Activated T-cell treated with anti-CD3 and anti-CD28 coated beads for 1 hour (primary cell): ENCODE measurements at regions not wholly inside any gene's neighbourhood (a gene's known extent, or its start where the extent isn't known, plus 50 kb on each side); places are given as distances from the start of the nearest gene placed in this dataset.
"Not testable (repeated sequence)": the region's sequence is repeated elsewhere in the genome, so short reads cannot be mapped to it uniquely, and the experiment has no call there.

Source experiments
- DNase-seq: peaks from one replicate; pipeline ENCODE4 v3.0.0-alpha.2; 2020; ENCODE audit warnings: low read depth

DNA sequence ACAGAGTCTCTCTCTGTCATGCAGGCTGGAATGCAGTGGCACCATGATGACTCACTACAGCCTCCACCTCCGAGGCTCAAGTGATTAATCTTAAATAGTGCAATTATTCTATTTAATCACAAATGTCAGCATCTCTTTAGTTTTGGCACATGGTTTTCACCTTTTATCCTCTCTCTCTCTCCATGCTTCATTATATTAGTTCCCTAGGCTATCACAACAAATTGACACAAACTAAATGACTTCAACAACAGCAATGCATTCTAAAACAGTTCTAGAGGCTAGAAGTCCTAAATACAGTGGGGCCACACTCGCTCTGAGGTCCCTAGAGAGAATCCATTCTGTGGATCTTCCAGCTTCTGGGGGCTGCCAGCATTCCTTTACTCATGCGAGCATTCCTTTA, 178.2 kb upstream of the ZNG1F start:
- not testable (repeated sequence) for DNase-seq

GRCh38 chr9:41361790-41362189, 172.7 kb upstream of the ZNG1F start:
- not testable (repeated sequence) for DNase-seq

- DNase-seq, result not testable (repeated sequence)
These were observed 170.0 kb upstream of the ZNG1F start for GRCh38 chr9:41359116-41359515.

DNA sequence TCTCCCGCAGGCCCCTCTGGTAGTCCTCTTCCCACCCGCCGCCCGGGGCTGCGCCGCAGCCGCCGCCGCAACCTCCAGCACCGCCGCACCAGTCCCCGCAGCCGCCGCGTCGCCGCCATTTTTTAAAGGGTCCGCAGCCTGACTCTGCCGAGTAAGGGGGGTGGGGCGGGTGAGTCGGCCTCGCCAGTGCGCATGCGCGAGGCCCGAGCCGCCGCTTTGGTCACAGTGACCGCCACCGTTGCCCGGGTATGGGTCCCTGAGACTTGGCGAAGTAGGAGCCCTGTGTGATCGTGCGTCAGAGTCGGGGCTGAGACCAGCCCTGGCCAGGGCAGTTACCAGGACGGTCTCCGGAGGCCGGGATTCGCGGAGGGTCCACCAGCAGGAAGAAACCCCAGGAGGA, 169.6 kb upstream of the ZNG1F start:
- peak; percentile 76 for DNase-seq

GRCh38 chr9:41357918-41358404, 168.8 kb upstream of the ZNG1F start:
- DNase-seq, result not testable (repeated sequence)

GRCh38 chr9:41357350-41357748, 168.2 kb upstream of the ZNG1F start:
- not testable (repeated sequence) for DNase-seq

DNA sequence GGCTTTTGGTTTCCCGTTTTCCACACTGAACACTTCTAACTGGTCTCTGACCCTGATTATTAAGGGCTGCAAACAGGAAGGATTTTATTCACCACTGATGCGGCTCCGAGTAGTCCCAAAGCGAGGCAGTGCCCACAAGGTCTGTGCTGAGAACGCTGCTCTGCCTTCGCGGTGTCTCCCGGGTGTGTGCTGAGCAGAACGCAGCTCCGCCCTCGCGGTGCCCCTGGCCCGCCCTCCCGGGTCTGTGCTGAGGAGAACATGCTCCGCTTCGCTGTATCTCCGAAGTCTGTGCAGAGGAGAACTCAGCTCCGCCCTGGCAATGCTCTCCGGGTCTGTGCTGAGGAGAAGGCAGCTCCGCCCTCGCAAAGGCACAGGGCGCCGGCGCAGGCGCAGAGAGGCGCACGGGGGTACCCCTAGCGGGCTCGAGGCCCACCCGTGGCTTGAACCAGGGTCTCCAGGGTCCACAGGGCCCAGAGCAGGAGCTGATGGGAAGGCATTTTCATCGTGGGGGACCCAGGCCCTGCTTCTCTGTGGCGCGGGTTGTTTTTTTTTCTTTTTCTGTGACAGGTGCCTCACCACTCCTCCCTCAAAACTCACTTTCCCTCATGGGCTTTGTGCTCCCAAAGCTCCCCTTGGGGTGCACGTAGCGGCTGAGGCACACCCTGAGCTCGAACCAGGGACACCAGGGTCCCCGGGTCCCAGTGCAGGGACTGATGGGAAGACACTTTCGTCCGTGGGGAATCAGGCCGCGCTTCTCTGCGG, 167.7 kb upstream of the ZNG1F start:
- peak; percentile 76 for DNase-seq

DNA sequence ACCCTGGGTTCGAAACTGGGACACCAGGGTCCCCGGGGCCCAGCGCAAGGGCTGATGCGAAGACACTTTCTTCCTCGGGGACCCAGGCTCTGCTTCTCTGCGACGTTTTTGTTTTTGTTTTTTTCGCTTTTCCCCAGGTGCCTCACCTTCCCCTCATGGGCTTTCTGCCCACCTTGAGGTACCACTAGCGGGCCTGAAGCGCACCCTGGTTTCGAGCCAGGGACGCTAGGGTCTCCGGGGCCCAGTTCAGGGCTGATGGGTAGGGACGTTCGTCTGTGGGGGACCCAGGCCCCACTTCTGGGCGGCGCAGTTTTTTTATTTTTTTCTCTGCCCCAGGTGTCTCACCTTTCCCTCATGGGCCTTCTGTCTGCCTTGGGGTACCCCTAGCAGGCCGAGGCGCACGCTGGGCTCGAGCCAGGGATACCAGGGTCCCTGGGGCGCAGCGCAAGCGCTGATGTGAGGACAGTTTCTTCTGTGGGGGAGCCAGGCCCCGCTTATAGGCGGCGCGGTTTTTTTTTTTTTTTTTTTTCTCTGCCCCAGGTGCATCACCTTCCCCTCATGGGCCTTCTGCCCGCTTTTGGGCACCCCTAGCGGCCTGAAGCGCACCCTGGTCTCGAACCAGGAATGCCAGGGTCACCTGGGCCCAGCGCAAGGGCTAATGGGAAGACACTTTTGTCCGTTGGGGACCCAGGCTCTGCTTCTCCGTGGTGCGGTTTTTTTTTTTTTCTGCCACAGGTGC, 166.8 kb upstream of the ZNG1F start:
- not testable (repeated sequence) for DNase-seq

DNA sequence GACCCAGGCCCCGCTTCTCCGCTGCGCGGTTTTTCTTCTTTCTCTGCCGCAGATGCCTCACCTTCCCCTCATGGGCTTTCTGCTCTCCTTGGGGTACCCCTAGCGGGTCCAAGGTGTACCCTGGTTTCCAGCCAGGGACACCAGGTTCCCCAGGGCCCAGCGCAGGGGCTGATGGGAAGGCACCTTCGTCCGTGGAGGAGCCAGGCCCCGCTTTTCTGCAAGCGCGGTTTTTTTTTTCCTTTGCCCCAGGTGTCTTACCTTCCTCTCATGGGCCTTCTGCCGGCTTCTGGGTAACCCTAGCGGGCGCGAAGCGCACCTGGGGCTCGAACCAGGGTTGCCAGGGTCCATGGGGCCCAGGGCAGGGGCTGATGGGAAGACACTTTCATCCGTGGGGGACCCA, 165.9 kb upstream of the ZNG1F start:
- DNase-seq, result not testable (repeated sequence)

GRCh38 chr9:41354060-41354934, 165.2 kb upstream of the ZNG1F start:
- not testable (repeated sequence) for DNase-seq

- not testable (repeated sequence) for DNase-seq
These were observed 163.9 kb upstream of the ZNG1F start for GRCh38 chr9:41353026-41353425.

DNA sequence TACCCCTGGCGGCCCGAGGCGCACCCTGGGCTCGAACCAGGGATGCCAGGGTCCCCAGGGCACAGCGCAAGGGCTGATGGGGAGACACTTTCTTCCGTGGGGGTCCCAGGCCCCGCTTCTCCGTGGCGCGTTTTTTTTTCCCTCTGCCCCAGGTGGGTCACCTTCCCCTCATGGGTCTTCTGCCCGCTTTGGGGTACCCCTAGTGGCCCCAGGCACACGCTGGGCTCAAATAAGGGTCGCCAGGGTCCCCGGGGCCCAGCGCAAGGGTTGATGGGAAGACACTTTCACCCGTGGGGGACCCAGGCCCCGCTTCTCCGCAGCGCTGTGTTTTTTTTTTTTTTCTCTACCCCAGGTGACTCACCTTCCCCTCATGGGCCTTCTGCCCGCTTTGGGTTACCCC, 163.3 kb upstream of the ZNG1F start:
- not testable (repeated sequence) for DNase-seq

- not testable (repeated sequence) for DNase-seq
These were observed 158.8 kb upstream of the ZNG1F start for GRCh38 chr9:41347893-41348292.

DNA sequence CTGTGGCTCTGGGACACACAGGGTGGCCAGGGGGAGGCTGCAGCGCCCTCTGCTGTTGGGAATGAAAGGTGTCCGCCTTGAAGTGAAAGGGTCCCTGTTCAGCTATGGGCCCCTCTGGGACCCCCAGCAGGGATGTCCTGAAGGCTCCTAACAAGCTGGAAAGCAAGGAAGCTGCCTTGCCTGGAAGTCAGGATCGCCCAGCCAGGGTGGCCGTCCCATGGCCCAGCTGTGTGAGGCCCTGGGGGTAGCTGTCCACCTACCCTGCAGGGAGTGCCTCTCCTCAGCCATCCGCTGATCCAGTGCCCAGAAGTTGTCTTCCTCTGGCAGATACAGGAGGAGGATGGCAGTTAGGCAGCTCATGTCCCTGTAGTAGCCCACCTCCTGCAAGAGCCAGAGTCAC, 143.4 kb upstream of the ZNG1F start:
- not testable (repeated sequence) for DNase-seq

GRCh38 chr9:41321277-41321676, 132.2 kb upstream of the ZNG1F start:
- DNase-seq, result not testable (repeated sequence)

GRCh38 chr9:41308953-41309352, 119.8 kb upstream of the ZNG1F start:
- not testable (repeated sequence) for DNase-seq

DNA sequence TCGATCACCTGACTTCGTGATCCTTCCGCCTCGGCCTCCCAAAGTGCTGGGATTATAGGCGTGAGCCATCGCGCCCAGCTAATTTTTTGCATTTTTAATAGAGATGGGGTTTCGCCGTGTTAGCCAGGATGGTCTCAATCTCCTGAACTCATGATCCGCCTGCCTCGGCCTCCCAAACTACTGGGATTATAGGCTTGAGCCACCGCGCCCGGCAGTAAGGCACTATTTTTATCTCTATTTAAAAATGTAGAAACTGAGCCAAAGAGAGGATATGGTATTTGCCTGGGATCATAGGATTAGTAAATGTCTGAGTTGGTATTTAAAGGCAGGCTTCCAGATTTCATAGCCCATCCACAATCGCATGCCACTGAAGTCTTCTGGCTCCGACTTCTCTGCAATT, 96.6 kb upstream of the ZNG1F start:
- DNase-seq, result not testable (repeated sequence)

GRCh38 chr9:41280299-41281238, 91.5 kb upstream of the ZNG1F start:
- not testable (repeated sequence) for DNase-seq

DNA sequence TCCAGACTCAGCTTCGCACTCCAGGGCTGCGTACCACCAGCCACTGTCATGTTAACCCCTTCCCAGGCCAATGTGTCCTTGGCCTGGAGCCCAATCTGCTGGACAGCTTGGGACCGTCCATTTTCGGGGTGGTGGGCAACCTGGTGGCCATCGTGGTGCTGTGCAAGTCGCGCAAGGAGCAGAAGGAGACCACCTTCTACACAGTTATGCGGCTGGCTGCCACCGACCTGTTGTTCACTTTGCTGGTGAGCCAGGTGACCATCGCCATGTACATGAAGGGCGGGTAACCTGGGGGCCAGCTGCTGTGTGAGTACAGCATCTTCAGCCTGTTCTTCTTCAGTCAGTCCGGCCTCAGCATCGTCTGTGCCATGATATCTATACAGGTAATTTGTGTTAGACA, 90.3 kb upstream of the ZNG1F start:
- DNase-seq, result not testable (repeated sequence)

- not testable (repeated sequence) for DNase-seq
These were observed 89.9 kb upstream of the ZNG1F start for GRCh38 chr9:41279033-41279432.
